Adrenal gland (tissue), 5 donors: ENCODE measurements at regions not wholly inside any gene's neighbourhood (a gene's known extent, or its start where the extent isn't known, plus 50 kb on each side); places are given as distances from the start of the nearest gene placed in this dataset.

Experiments used
- POLR2A ChIP-seq, 2 donors: fragments of 450-650 bp; IDR thresholded peaks; one replicate each; pipeline ENCODE4 v1.6.1; 2017; ENCODE audit warnings: antibody characterized with exemption in 2 of 2, mild to moderate bottlenecking in 2 of 2, moderate library complexity in 1 of 2
- TF ChIP-seq, protein P1 (sequence below), 6 experiments: fragments of 450-650 bp in 4 of 6; fragments of 200-600 bp in 2 of 6; sonication (generic) in 1 of 6; IDR thresholded peaks; 1 replicate in 5 of 6; 2 replicates in 1 of 6; pipeline versions ENCODE4 v1.5.1 to v1.8.0; 2016 to 2021; ENCODE audit warnings: antibody characterized with exemption in 6 of 6, mild to moderate bottlenecking in 2 of 6, moderate library complexity in 1 of 6
- donor health status: DM: no; HTN: no; CAD: no.

GRCh38 chr10:130345728-130346127 is 209.5 kb downstream of the GLRX3 start:
- TF ChIP-seq, protein P1, sequence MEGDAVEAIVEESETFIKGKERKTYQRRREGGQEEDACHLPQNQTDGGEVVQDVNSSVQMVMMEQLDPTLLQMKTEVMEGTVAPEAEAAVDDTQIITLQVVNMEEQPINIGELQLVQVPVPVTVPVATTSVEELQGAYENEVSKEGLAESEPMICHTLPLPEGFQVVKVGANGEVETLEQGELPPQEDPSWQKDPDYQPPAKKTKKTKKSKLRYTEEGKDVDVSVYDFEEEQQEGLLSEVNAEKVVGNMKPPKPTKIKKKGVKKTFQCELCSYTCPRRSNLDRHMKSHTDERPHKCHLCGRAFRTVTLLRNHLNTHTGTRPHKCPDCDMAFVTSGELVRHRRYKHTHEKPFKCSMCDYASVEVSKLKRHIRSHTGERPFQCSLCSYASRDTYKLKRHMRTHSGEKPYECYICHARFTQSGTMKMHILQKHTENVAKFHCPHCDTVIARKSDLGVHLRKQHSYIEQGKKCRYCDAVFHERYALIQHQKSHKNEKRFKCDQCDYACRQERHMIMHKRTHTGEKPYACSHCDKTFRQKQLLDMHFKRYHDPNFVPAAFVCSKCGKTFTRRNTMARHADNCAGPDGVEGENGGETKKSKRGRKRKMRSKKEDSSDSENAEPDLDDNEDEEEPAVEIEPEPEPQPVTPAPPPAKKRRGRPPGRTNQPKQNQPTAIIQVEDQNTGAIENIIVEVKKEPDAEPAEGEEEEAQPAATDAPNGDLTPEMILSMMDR (IDR thresholded peaks at IDR 0.05): no peak
- TF ChIP-seq POLR2A (IDR thresholded peaks at IDR 0.05): no peak
